Caki2 (cell line): ENCODE measurements at regions not wholly inside any gene's neighbourhood (a gene's known extent, or its start where the extent isn't known, plus 50 kb on each side); places are given as distances from the start of the nearest gene placed in this dataset.
A peak's percentile ranks its signal among the peaks of the same experiment; 100 is the strongest.
"Not testable (repeated sequence)": the region's sequence is repeated elsewhere in the genome, so short reads cannot be mapped to it uniquely, and the experiment has no call there.

Experiments used
- DNase-seq: peaks from one replicate; pipeline ENCODE4 v3.0.0-alpha.2; 2015; ENCODE audit warnings: low read depth
- in situ Hi-C: cut with HindIII; loops from 2 replicates; pipeline ENCODE4 v1.10.0; 2016; ENCODE audit warnings: low sequenced_read_pairs, low pct_unique_long_range_greater_than_20kb, mixed read lengths

GRCh38 chrX:6990552-6991193 lies 156.8 kb upstream of the STS start:
- DNase-seq = no peak
- in situ Hi-C loops = no loop called here

- DNase-seq = no peak
- in situ Hi-C loops = no loop called here
Measured at GRCh38 chrX:6989858-6990257, 157.7 kb upstream of the STS start.

- DNase-seq, in situ Hi-C loops: not testable (repeated sequence)
Measured at GRCh38 chrX:6988694-6989093, 158.8 kb upstream of the STS start.

GRCh38 chrX:6986915-6987314 lies 160.6 kb upstream of the STS start:
- in situ Hi-C loops = no loop called here
- DNase-seq = no peak

- in situ Hi-C loops = no loop called here
- DNase-seq = no peak
Measured at GRCh38 chrX:6985537-6985936, 162.0 kb upstream of the STS start.

GRCh38 chrX:6983207-6983955 lies 164.1 kb upstream of the STS start:
- DNase-seq = no peak
- in situ Hi-C loops = no loop called here

GRCh38 chrX:6981718-6982406 lies 165.7 kb upstream of the STS start:
- DNase-seq = no peak
- in situ Hi-C loops = no loop called here

- in situ Hi-C loops = no loop called here
- no peak for DNase-seq
Measured at GRCh38 chrX:6980981-6981380, 166.5 kb upstream of the STS start.

- no peak for DNase-seq
- in situ Hi-C loops = no loop called here
Measured at GRCh38 chrX:6968231-6968630, 179.3 kb upstream of the STS start.

- DNase-seq = no peak
- in situ Hi-C loops = no loop called here
Measured at GRCh38 chrX:6965729-6966128, 181.8 kb upstream of the STS start.

- DNase-seq = no peak
- in situ Hi-C loops = no loop called here
Measured at GRCh38 chrX:6962006-6962355, 185.5 kb upstream of the STS start.

GRCh38 chrX:6961286-6962005 lies 186.1 kb upstream of the STS start:
- in situ Hi-C loops = no loop called here
- no peak for DNase-seq

- in situ Hi-C loops = no loop called here
- no peak for DNase-seq
Measured at GRCh38 chrX:6959006-6959405, 188.5 kb upstream of the STS start.

- DNase-seq = no peak
Measured at GRCh38 chrX:6954836-6955235, 192.7 kb upstream of the STS start.

GRCh38 chrX:6946168-6946567 lies 201.3 kb upstream of the STS start:
- DNase-seq = no peak
- in situ Hi-C loops = no loop called here

More at GRCh38 chrX:6954836-6955235, 192.7 kb upstream of the STS start:
- in situ Hi-C loops = no loop called here

- peak; percentile 9 for DNase-seq
- in situ Hi-C loops = no loop called here
Measured at GRCh38 chrX:6941041-6941440, 206.5 kb upstream of the STS start.

- in situ Hi-C loops, DNase-seq: not testable (repeated sequence)
Measured at GRCh38 chrX:6932942-6933341, 214.6 kb upstream of the STS start.

- no peak for DNase-seq
- in situ Hi-C loops = no loop called here
Measured at GRCh38 chrX:6930307-6930849, 217.1 kb upstream of the STS start.
